Renal pelvis (tissue), 1 donor: ENCODE measurements at regions not wholly inside any gene's neighbourhood (a gene's known extent, or its start where the extent isn't known, plus 50 kb on each side); places are given as distances from the start of the nearest gene placed in this dataset.
A peak's percentile ranks its signal among the peaks of the same experiment; 100 is the strongest.

Experiments used
- DNase-seq: peaks from one replicate; pipeline ENCODE4 v3.0.0-alpha.2; 2013

GRCh38 chr12:30507576-30507975 lies 188.1 kb downstream of the IPO8 start:
- DNase-seq, result no peak

GRCh38 chr12:30506411-30506810 lies 189.3 kb downstream of the IPO8 start:
- no peak for DNase-seq

- DNase-seq, result peak; percentile 12
These were observed 194.0 kb downstream of the IPO8 start for GRCh38 chr12:30501718-30502117.

GRCh38 chr12:30500532-30500931 lies 195.1 kb downstream of the IPO8 start:
- DNase-seq, result no peak

- no peak for DNase-seq
These were observed 210.3 kb downstream of the IPO8 start for GRCh38 chr12:30485230-30485890.

- no peak for DNase-seq
These were observed 211.0 kb downstream of the IPO8 start for GRCh38 chr12:30484658-30485057.

GRCh38 chr12:30482650-30483049 lies 213.0 kb downstream of the IPO8 start:
- DNase-seq, result no peak

GRCh38 chr12:30473274-30473673 lies 222.4 kb downstream of the IPO8 start:
- no peak for DNase-seq

- no peak for DNase-seq
These were observed 229.5 kb downstream of the IPO8 start for GRCh38 chr12:30466093-30466585.

GRCh38 chr12:30463636-30464035 lies 232.0 kb downstream of the IPO8 start:
- no peak for DNase-seq

- DNase-seq, result no peak
These were observed 233.4 kb downstream of the IPO8 start for GRCh38 chr12:30462249-30462648.

GRCh38 chr12:30461026-30461615 lies 234.5 kb downstream of the IPO8 start:
- no peak for DNase-seq

GRCh38 chr12:30458453-30458852 lies 237.2 kb downstream of the IPO8 start:
- no peak for DNase-seq

- DNase-seq, result no peak
These were observed 237.9 kb downstream of the IPO8 start for GRCh38 chr12:30457621-30458289.

- DNase-seq, result no peak
These were observed 244.8 kb downstream of the IPO8 start for GRCh38 chr12:30450872-30451271.

- DNase-seq, result no peak
These were observed 245.4 kb downstream of the IPO8 start for GRCh38 chr12:30450226-30450625.

GRCh38 chr12:30448038-30448437 lies 247.6 kb downstream of the IPO8 start:
- DNase-seq, result no peak

- peak; percentile 10 for DNase-seq
These were observed 248.5 kb downstream of the IPO8 start for GRCh38 chr12:30447061-30447750.

GRCh38 chr12:30442461-30442860 lies 253.2 kb downstream of the IPO8 start:
- DNase-seq, result peak; percentile 45

GRCh38 chr12:30440826-30441602 lies 254.7 kb downstream of the IPO8 start:
- no peak for DNase-seq

- DNase-seq, result no peak
These were observed 256.5 kb downstream of the IPO8 start for GRCh38 chr12:30439201-30439600.

- DNase-seq, result peak; percentile 15
These were observed 257.0 kb downstream of the IPO8 start for GRCh38 chr12:30438601-30439041.
